SW 1271 (cell line): ENCODE measurements at regions not wholly inside any gene's neighbourhood (a gene's known extent, or its start where the extent isn't known, plus 50 kb on each side); places are given as distances from the start of the nearest gene placed in this dataset.
"Not testable (repeated sequence)": the region's sequence is repeated elsewhere in the genome, so short reads cannot be mapped to it uniquely, and the experiment has no call there.

ENCODE experiments used
- DNase-seq, 2 experiments: peaks; one replicate each; lab custom pipeline; 2025; lab: John Stamatoyannopoulos, UW

- DNase-seq = no peak
Observed at GRCh38 chr13:60214213-60215055, 50.7 kb upstream of the DIAPH3 start.

GRCh38 chr13:60220072-60220471 lies 56.3 kb upstream of the DIAPH3 start:
- no peak for DNase-seq

- no peak for DNase-seq
Observed at GRCh38 chr13:60221581-60221980, 57.9 kb upstream of the DIAPH3 start.

- no peak for DNase-seq
Observed at GRCh38 chr13:60226507-60226906, 62.8 kb upstream of the DIAPH3 start.

- no peak for DNase-seq
Observed at GRCh38 chr13:60227158-60227557, 63.4 kb upstream of the DIAPH3 start.

- no peak for DNase-seq
Observed at GRCh38 chr13:60229708-60230272, 66.1 kb upstream of the DIAPH3 start.

- no peak for DNase-seq
Observed at GRCh38 chr13:60230593-60230992, 66.9 kb upstream of the DIAPH3 start.

- DNase-seq = no peak
Observed at GRCh38 chr13:60242043-60242595, 78.4 kb upstream of the DIAPH3 start.

GRCh38 chr13:60244381-60244780 lies 80.7 kb upstream of the DIAPH3 start:
- DNase-seq = no peak

GRCh38 chr13:60251419-60251818 lies 87.7 kb upstream of the DIAPH3 start:
- DNase-seq = not testable (repeated sequence)

GRCh38 chr13:60258349-60258748 lies 94.6 kb upstream of the DIAPH3 start:
- DNase-seq = no peak

GRCh38 chr13:60260440-60260839 lies 96.7 kb upstream of the DIAPH3 start:
- no peak for DNase-seq

GRCh38 chr13:60261432-60262351 lies 98.0 kb upstream of the DIAPH3 start:
- no peak for DNase-seq

GRCh38 chr13:60265566-60265965 lies 101.8 kb upstream of the DIAPH3 start:
- DNase-seq = no peak

- DNase-seq = no peak
Observed at GRCh38 chr13:60267498-60268202, 103.9 kb upstream of the DIAPH3 start.

- DNase-seq = no peak
Observed at GRCh38 chr13:60268203-60268555, 104.5 kb upstream of the DIAPH3 start.

GRCh38 chr13:60273971-60274527 lies 110.3 kb upstream of the DIAPH3 start:
- DNase-seq = no peak

GRCh38 chr13:60274655-60275054 lies 110.9 kb upstream of the DIAPH3 start:
- no peak for DNase-seq

GRCh38 chr13:60275208-60275607 lies 111.5 kb upstream of the DIAPH3 start:
- DNase-seq = no peak

GRCh38 chr13:60280524-60280923 lies 116.5 kb upstream of the TDRD3 start:
- not testable (repeated sequence) for DNase-seq

GRCh38 chr13:60282186-60282585 lies 114.8 kb upstream of the TDRD3 start:
- no peak for DNase-seq
